ENCODE measurements at regions not wholly inside any gene's neighbourhood (a gene's known extent, or its start where the extent isn't known, plus 50 kb on each side); places are given as distances from the start of the nearest gene placed in this dataset.

- Histone ChIP-seq H3K4me1 (ENCODE audit: insufficient read depth, low read length) (no peaks in the 10 kb centered on the region), H3K9me3 (ENCODE audit: low read length) (no peaks in the 10 kb centered on the region), H3K4me3 (ENCODE audit: low read length) (no peak overlapping the region), H3K36me3 (ENCODE audit: insufficient read depth, low read length) (no peaks in the 10 kb centered on the region), H3K27ac (ENCODE audit: low read depth, low read length) (no peak overlapping the region), H3K27me3 (ENCODE audit: insufficient read depth, low read length, poor library complexity, severe bottlenecking) (no peaks in the 10 kb centered on the region)
- DNase-seq: no peak
- ChIA-PET POLR2A (no interaction called here), CTCF (no interaction called here)
- H3K4me3 Mint-ChIP-seq: no peak overlapping the region
- no peaks in the 10 kb centered on the region for H3K36me3 Mint-ChIP-seq
- H3K4me1 Mint-ChIP-seq: no peaks in the 10 kb centered on the region
- no peaks in the 10 kb centered on the region for H3K27me3 Mint-ChIP-seq
- peaks cover 0 to 25% (median 2%) of the 10 kb centered on the region in 5 donors for H3K9me3 Mint-ChIP-seq
- no peak overlapping the region for H3K27ac Mint-ChIP-seq
Measured at GRCh38 chr4:131408102-131408501, 1741.0 kb upstream of the PCDH10 start.

DNA sequence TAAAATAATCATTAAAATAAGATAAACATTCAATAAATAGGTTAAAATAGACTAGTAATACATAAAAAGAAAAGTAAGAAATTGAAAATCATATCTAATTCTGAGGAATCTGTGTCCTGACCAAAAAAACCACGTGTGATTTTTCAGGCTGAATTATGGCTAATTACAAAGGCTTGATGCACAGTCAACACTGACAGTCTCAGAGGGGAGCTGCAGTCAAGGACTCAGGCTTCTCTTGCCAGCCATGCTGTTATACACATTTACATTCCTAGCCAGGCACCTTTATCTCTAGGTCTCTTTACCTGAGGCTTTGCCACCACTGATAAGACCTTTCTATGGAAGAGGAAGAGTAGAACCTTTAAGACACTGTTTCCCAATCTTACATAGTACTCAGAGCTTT, 1737.7 kb upstream of the PCDH10 start:
- no peak overlapping the region for H3K4me3 Mint-ChIP-seq
- Histone ChIP-seq H3K9me3 (ENCODE audit: low read length) (no peaks in the 10 kb centered on the region), H3K4me1 (ENCODE audit: insufficient read depth, low read length) (no peaks in the 10 kb centered on the region), H3K4me3 (ENCODE audit: low read length) (no peak overlapping the region), H3K27ac (ENCODE audit: low read depth, low read length) (no peak overlapping the region), H3K36me3 (ENCODE audit: insufficient read depth, low read length) (no peaks in the 10 kb centered on the region), H3K27me3 (ENCODE audit: insufficient read depth, low read length, poor library complexity, severe bottlenecking) (no peaks in the 10 kb centered on the region)
- DNase-seq: no peak
- H3K4me1 Mint-ChIP-seq: no peaks in the 10 kb centered on the region
- H3K27ac Mint-ChIP-seq: no peak overlapping the region
- H3K27me3 Mint-ChIP-seq: no peaks in the 10 kb centered on the region
- ChIA-PET POLR2A (no interaction called here), CTCF (no interaction called here)
- H3K36me3 Mint-ChIP-seq: no peaks in the 10 kb centered on the region
- peaks cover 3 to 29% (median 4%) of the 10 kb centered on the region in 5 donors for H3K9me3 Mint-ChIP-seq

GRCh38 chr4:131419147-131419546, 1729.9 kb upstream of the PCDH10 start:
- Mint-ChIP-seq H3K36me3 (no peaks in the 10 kb centered on the region), H3K4me3 (no peak overlapping the region), H3K4me1 (no peaks in the 10 kb centered on the region), H3K27me3 (peaks cover 0 to 1% of the 10 kb centered on the region in 2 donors), H3K9me3 (peaks cover 0 to 21% (median 14%) of the 10 kb centered on the region in 5 donors), H3K27ac (no peak overlapping the region)
- Histone ChIP-seq H3K27me3 (ENCODE audit: insufficient read depth, low read length, poor library complexity, severe bottlenecking) (no peaks in the 10 kb centered on the region), H3K4me1 (ENCODE audit: insufficient read depth, low read length) (no peaks in the 10 kb centered on the region), H3K9me3 (ENCODE audit: low read length) (no peaks in the 10 kb centered on the region), H3K4me3 (ENCODE audit: low read length) (no peak overlapping the region), H3K36me3 (ENCODE audit: insufficient read depth, low read length) (no peaks in the 10 kb centered on the region), H3K27ac (ENCODE audit: low read depth, low read length) (no peak overlapping the region)
- ChIA-PET POLR2A (no interaction called here), CTCF (no interaction called here)
- DNase-seq: no peak

DNA sequence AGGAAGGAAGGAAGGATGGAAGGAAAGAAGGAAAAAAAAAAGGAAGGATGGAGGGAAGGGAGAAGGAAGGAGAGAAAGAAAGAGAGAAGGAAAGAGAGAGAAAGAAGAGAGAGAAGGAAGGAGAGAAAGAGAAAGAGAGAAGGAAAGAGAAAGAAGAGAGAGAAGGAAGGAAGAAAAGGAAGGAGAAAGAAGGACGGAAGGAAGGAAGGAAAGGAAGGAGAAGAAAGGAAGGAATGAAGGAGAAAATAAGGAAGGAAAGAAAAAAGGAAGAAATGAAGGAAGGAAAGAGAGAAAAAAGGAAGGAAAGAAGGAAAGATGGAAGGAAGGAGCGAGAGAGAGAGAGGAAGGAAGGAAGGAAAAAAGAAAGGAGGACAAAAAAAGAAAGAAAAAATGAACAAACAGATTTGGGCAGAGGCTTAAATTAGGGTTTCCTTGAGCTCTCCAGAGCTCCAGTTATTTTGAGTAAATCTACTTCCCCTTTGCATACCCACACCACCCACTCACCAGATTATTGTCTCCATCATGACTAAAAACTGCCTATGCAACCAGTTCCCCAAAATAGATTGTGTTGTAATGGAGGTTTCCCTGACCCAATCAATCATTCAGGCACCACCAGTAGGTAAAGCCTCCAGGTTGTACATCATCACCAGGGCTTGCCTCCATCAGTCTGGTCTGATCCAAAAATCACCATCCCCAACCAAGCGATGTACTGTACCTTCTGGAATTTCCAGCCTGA, 1722.9 kb upstream of the PCDH10 start:
- peaks cover 11 to 32% (median 22%) of the 10 kb centered on the region in 5 donors for H3K9me3 Mint-ChIP-seq
- no peaks in the 10 kb centered on the region for H3K27me3 Mint-ChIP-seq
- DNase-seq: no peak
- no peaks in the 10 kb centered on the region for H3K27me3 ChIP-seq (ENCODE audit: insufficient read depth, low read length, poor library complexity, severe bottlenecking)
- ChIA-PET CTCF (no interaction called here), POLR2A (no interaction called here)
- no peaks in the 10 kb centered on the region for H3K36me3 Mint-ChIP-seq
- no peaks in the 10 kb centered on the region for H3K36me3 ChIP-seq (ENCODE audit: insufficient read depth, low read length)
- H3K27ac ChIP-seq (ENCODE audit: low read depth, low read length): no peak overlapping the region
- no peak overlapping the region for H3K4me3 ChIP-seq (ENCODE audit: low read length)
- H3K4me1 ChIP-seq (ENCODE audit: insufficient read depth, low read length): no peaks in the 10 kb centered on the region
- no peak overlapping the region for H3K27ac Mint-ChIP-seq
- no peaks in the 10 kb centered on the region for H3K9me3 ChIP-seq (ENCODE audit: low read length)
- H3K4me1 Mint-ChIP-seq: no peaks in the 10 kb centered on the region
- no peak overlapping the region for H3K4me3 Mint-ChIP-seq

- Histone ChIP-seq H3K9me3 (ENCODE audit: low read length) (no peaks in the 10 kb centered on the region), H3K27me3 (ENCODE audit: insufficient read depth, low read length, poor library complexity, severe bottlenecking) (no peaks in the 10 kb centered on the region), H3K4me3 (ENCODE audit: low read length) (no peak overlapping the region), H3K36me3 (ENCODE audit: insufficient read depth, low read length) (no peaks in the 10 kb centered on the region), H3K4me1 (ENCODE audit: insufficient read depth, low read length) (no peaks in the 10 kb centered on the region), H3K27ac (ENCODE audit: low read depth, low read length) (no peak overlapping the region)
- no peaks in the 10 kb centered on the region for H3K36me3 Mint-ChIP-seq
- no peak for DNase-seq
- H3K9me3 Mint-ChIP-seq: peaks cover 11 to 29% (median 16%) of the 10 kb centered on the region in 5 donors
- no peak overlapping the region for H3K4me3 Mint-ChIP-seq
- ChIA-PET CTCF (no interaction called here), POLR2A (no interaction called here)
- H3K27me3 Mint-ChIP-seq: no peaks in the 10 kb centered on the region
- H3K27ac Mint-ChIP-seq: no peak overlapping the region
- H3K4me1 Mint-ChIP-seq: no peaks in the 10 kb centered on the region
Measured at GRCh38 chr4:131427000-131427399, 1722.1 kb upstream of the PCDH10 start.

- Mint-ChIP-seq H3K4me3 (no peak overlapping the region), H3K4me1 (no peaks in the 10 kb centered on the region), H3K27me3 (no peaks in the 10 kb centered on the region), H3K36me3 (no peaks in the 10 kb centered on the region), H3K27ac (no peak overlapping the region), H3K9me3 (peaks cover 9 to 37% (median 18%) of the 10 kb centered on the region in 5 donors)
- POLR2A ChIA-PET: no interaction called here
- DNase-seq: no peak
- CTCF ChIA-PET: no interaction called here
- Histone ChIP-seq H3K36me3 (ENCODE audit: insufficient read depth, low read length) (no peaks in the 10 kb centered on the region), H3K4me3 (ENCODE audit: low read length) (no peak overlapping the region), H3K27ac (ENCODE audit: low read depth, low read length) (no peak overlapping the region), H3K4me1 (ENCODE audit: insufficient read depth, low read length) (no peaks in the 10 kb centered on the region), H3K9me3 (ENCODE audit: low read length) (no peaks in the 10 kb centered on the region), H3K27me3 (ENCODE audit: insufficient read depth, low read length, poor library complexity, severe bottlenecking) (no peaks in the 10 kb centered on the region)
Measured at GRCh38 chr4:131430302-131430701, 1718.8 kb upstream of the PCDH10 start.

- peaks cover 0 to 24% (median 13%) of the 10 kb centered on the region in 5 donors for H3K9me3 Mint-ChIP-seq
- peaks cover 0 to 2% (median 0%) of the 10 kb centered on the region in 3 donors for H3K36me3 Mint-ChIP-seq
Measured at GRCh38 chr4:131441004-131441688, 1707.9 kb upstream of the PCDH10 start.

DNA sequence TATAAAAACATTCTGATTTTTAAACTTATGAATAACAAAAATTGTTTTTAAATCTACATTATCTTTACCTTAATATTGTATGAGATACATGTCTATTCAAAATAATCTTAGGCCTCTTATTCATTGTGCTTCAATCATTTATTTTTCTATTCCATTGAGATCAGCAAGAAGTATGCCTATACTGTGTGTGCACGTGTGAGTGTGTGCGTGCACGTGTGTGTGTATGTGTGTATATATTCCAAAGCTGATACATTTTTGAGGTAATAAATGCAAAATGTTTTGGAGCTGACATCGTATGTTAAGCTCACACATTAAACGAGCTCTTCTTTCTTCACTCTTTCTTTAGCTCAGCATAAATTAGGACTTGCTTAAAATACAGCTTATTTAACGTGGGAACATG, 1701.2 kb upstream of the PCDH10 start:
- H3K4me3 Mint-ChIP-seq: no peak overlapping the region
- no peaks in the 10 kb centered on the region for H3K36me3 Mint-ChIP-seq
- DNase-seq: no peak
- Histone ChIP-seq H3K4me1 (ENCODE audit: insufficient read depth, low read length) (no peaks in the 10 kb centered on the region), H3K27me3 (ENCODE audit: insufficient read depth, low read length, poor library complexity, severe bottlenecking) (no peaks in the 10 kb centered on the region), H3K4me3 (ENCODE audit: low read length) (no peak overlapping the region), H3K27ac (ENCODE audit: low read depth, low read length) (no peak overlapping the region), H3K9me3 (ENCODE audit: low read length) (no peaks in the 10 kb centered on the region), H3K36me3 (ENCODE audit: insufficient read depth, low read length) (no peaks in the 10 kb centered on the region)
- H3K27me3 Mint-ChIP-seq: no peaks in the 10 kb centered on the region
- ChIA-PET POLR2A (no interaction called here), CTCF (no interaction called here)
- no peak overlapping the region for H3K27ac Mint-ChIP-seq
- H3K9me3 Mint-ChIP-seq: peaks cover 0 to 7% (median 2%) of the 10 kb centered on the region in 5 donors
- no peaks in the 10 kb centered on the region for H3K4me1 Mint-ChIP-seq

More at GRCh38 chr4:131441004-131441688, 1707.9 kb upstream of the PCDH10 start:
- Histone ChIP-seq H3K27me3 (ENCODE audit: insufficient read depth, low read length, poor library complexity, severe bottlenecking) (no peaks in the 10 kb centered on the region), H3K36me3 (ENCODE audit: insufficient read depth, low read length) (no peaks in the 10 kb centered on the region), H3K27ac (ENCODE audit: low read depth, low read length) (no peak overlapping the region), H3K4me1 (ENCODE audit: insufficient read depth, low read length) (no peaks in the 10 kb centered on the region), H3K9me3 (ENCODE audit: low read length) (no peaks in the 10 kb centered on the region), H3K4me3 (ENCODE audit: low read length) (no peak overlapping the region)
- no peak overlapping the region for H3K4me3 Mint-ChIP-seq
- no peak for DNase-seq
- CTCF ChIA-PET: no interaction called here
- no peaks in the 10 kb centered on the region for H3K27me3 Mint-ChIP-seq
- no peak overlapping the region for H3K27ac Mint-ChIP-seq
- POLR2A ChIA-PET: no interaction called here
- no peaks in the 10 kb centered on the region for H3K4me1 Mint-ChIP-seq

All from CD8-positive, alpha-beta memory T cell (primary cell).